Caco-2 (cell line): ENCODE measurements at regions not wholly inside any gene's neighbourhood (a gene's known extent, or its start where the extent isn't known, plus 50 kb on each side); places are given as distances from the start of the nearest gene placed in this dataset.
"Not testable (repeated sequence)": the region's sequence is repeated elsewhere in the genome, so short reads cannot be mapped to it uniquely, and the experiment has no call there.

Experiments
- BruUV-seq: library from RNA; stranded (reverse); fragments of 400-500 nt; replicated peaks from 2 replicates; lab custom pipeline; 2021; lab: Mats Ljungman, UMichigan
- CTCF ChIA-PET: fragments of 300-600 bp; sonication (Branson Sonifier 250); formaldehyde crosslinking; loops from one replicate; lab custom pipeline; 2022; ENCODE audit warnings: antibody characterized with exemption; lab: Charles Lee
- POLR2A ChIA-PET: fragments of 300-600 bp; sonication (Branson Sonifier 250); formaldehyde crosslinking; loops from one replicate; lab custom pipeline; 2022; ENCODE audit warnings: antibody characterized with exemption; lab: Charles Lee
- DNase-seq, 2 experiments: peaks; one replicate each; pipeline versions ENCODE4 v3.0.0 to v3.0.0-alpha.2; 2020 to 2022
- H3K27me3 ChIP-seq: replicated peaks from 2 replicates; pipeline ENCODE4 v1.6.0; 2011; ENCODE audit warnings: low read length; ENCODE audit not compliant: control insufficient read depth, insufficient read depth
- H3K36me3 ChIP-seq: 2 replicates; pipeline ENCODE4 v1.5.1; 2011; ENCODE audit warnings: low read length; ENCODE audit not compliant: control insufficient read depth, insufficient read depth
- H3K4me1 ChIP-seq: fragments of 250-450 bp; sonication (Bioruptor Pico); 2 replicates; pipeline ENCODE4 v1.5.1; 2020; ENCODE audit warnings: mild to moderate bottlenecking
- H3K4me3 ChIP-seq: 2 replicates; pipeline ENCODE4 v1.5.1; 2011; ENCODE audit warnings: low read depth, mild to moderate bottlenecking, control low read depth, low read length
- H3K9me3 ChIP-seq: fragments of 250-450 bp; sonication (Bioruptor Pico); 2 replicates; pipeline ENCODE4 v1.5.1; 2020; ENCODE audit warnings: mild to moderate bottlenecking, moderate library complexity
- H3K27ac Mint-ChIP-seq: one replicate; pipeline ENCODE4 v1.8.0; 2022; ENCODE audit warnings: mixed read lengths; ENCODE audit not compliant: unreplicated experiment
- H3K27me3 Mint-ChIP-seq: one replicate; pipeline ENCODE4 v1.8.0; 2022; ENCODE audit warnings: mixed read lengths; ENCODE audit not compliant: insufficient read depth, unreplicated experiment
- H3K36me3 Mint-ChIP-seq: one replicate; pipeline ENCODE4 v1.8.0; 2022; ENCODE audit warnings: mild to moderate bottlenecking, mixed read lengths; ENCODE audit not compliant: insufficient read depth, unreplicated experiment
- H3K4me1 Mint-ChIP-seq: one replicate; pipeline ENCODE4 v1.8.0; 2022; ENCODE audit warnings: low read depth, mixed read lengths; ENCODE audit not compliant: unreplicated experiment
- H3K4me3 Mint-ChIP-seq: one replicate; pipeline ENCODE4 v1.8.0; 2022; ENCODE audit warnings: mild to moderate bottlenecking, moderate library complexity, mixed read lengths; ENCODE audit not compliant: unreplicated experiment
- H3K9me3 Mint-ChIP-seq: one replicate; pipeline ENCODE4 v1.8.0; 2022; ENCODE audit warnings: mixed read lengths; ENCODE audit not compliant: unreplicated experiment
- intact Hi-C: fragments of 100-400 bp; cut with micrococcal nuclease; formaldehyde crosslinking; loops from one replicate; pipeline ENCODE4 v1.10.0; 2022; ENCODE audit not compliant: unreplicated experiment
- TF ChIP-seq, protein P1 (sequence below), 2 experiments: fragments of 200-600 bp in 1 of 2; IDR thresholded peaks; 1 replicate in 1 of 2; 2 replicates in 1 of 2; pipeline versions ENCODE4 v1.5.1 to v1.8.0; 2011 to 2022; ENCODE audit warnings: antibody characterized with exemption in 1 of 2, control low read depth in 1 of 2, inconsistent platforms in 1 of 2, low read depth in 1 of 2, low read length in 1 of 2, mild to moderate bottlenecking in 1 of 2, moderate library complexity in 1 of 2; ENCODE audit not compliant: insufficient read depth in 1 of 2, severe bottlenecking in 1 of 2, unreplicated experiment in 1 of 2

DNA sequence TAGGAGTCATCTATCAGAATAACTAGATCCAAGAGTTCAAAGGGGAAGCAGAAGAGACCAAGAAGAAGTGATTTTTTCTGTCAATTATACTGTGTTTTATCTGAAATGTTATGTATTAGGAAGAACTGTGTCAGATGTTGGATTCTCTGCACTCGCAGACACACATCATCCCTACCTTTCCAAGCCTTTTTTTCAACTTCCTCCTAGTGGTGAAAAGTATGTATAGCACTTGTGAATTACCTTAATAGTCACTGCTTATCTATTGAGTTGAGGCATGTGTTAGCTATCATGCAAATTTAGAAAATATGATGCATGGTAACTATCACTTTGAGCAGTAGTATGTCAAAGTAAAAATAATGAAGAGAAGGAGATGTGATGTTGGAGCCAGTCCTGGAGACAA is 1350.1 kb downstream of the KHDRBS2 start:
- H3K9me3 ChIP-seq, DNase-seq, POLR2A ChIA-PET, H3K36me3 ChIP-seq, H3K27me3 Mint-ChIP-seq, H3K4me1 ChIP-seq, CTCF ChIA-PET, H3K4me3 Mint-ChIP-seq, H3K4me1 Mint-ChIP-seq, H3K36me3 Mint-ChIP-seq, H3K9me3 Mint-ChIP-seq, H3K4me3 ChIP-seq, H3K27ac Mint-ChIP-seq, H3K27me3 ChIP-seq, intact Hi-C loops, BruUV-seq: not testable (repeated sequence)

DNA sequence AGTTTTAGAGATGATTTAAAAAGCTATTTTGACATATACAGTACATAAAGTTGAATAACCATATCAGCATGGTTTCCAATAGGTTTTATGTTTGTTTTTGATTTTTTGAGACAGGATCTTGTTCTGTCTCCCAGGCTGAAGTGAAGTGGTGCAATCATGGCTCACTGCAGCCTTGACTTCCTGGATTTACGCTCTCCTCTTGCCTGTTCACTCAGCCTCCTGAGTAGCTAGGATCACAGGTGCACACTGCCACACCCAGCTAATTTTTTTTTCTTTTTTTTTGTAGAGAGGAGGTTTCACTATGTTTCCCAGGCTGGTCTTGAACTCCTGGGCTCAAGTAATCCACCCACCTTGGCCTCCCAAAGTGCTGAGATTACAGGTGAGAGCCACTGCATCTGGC is 1366.4 kb downstream of the KHDRBS2 start:
- H3K36me3 Mint-ChIP-seq, H3K4me1 Mint-ChIP-seq, H3K9me3 ChIP-seq, H3K27me3 Mint-ChIP-seq, BruUV-seq, POLR2A ChIA-PET, intact Hi-C loops, H3K27ac Mint-ChIP-seq, H3K4me3 ChIP-seq, H3K4me1 ChIP-seq, H3K27me3 ChIP-seq, CTCF ChIA-PET, H3K9me3 Mint-ChIP-seq, H3K4me3 Mint-ChIP-seq, DNase-seq, H3K36me3 ChIP-seq: not testable (repeated sequence)

DNA sequence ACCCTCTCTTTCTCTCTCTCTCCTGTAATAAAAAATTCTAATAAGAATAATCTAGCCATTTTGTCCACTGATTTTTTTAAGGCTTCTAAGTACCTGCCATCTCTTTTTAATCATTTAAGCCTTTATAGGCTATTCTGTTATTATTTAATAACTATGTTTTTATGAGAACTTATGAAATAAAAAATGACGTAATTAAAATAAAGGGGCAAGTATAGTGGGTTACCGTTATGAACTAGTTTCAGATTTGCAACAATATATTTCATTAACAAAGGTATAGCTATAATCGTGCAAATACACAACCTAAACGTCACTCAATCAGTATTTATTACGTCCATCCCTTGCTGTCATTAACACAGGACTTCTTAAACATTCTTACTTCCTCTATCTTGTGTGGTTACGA is 1382.2 kb downstream of the KHDRBS2 start:
- H3K27me3 ChIP-seq, H3K9me3 ChIP-seq, H3K36me3 Mint-ChIP-seq, POLR2A ChIA-PET, H3K36me3 ChIP-seq, H3K9me3 Mint-ChIP-seq, H3K4me1 ChIP-seq, BruUV-seq, intact Hi-C loops, H3K27ac Mint-ChIP-seq, H3K4me1 Mint-ChIP-seq, DNase-seq, CTCF ChIA-PET, H3K4me3 Mint-ChIP-seq, H3K27me3 Mint-ChIP-seq, H3K4me3 ChIP-seq: not testable (repeated sequence)

DNA sequence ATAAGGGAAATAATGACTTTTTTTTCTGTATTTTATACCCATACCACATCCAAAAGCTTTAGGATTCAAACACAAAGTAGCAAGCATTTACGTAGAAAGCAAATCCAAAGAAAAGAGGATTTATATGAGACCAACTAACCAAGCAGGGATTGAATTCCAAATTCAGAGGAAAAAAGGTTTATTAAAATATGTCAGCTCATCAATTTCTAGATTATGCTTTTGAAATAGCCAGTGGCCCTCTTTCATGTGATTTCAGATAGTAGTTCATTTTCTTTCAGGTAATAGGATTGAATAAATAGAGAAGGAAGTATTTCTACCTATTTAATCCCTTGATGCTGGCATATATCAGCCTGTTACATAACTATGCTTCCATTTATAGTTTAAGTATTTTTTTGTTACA is 1392.7 kb downstream of the KHDRBS2 start:
- CTCF ChIA-PET, POLR2A ChIA-PET, H3K9me3 Mint-ChIP-seq, H3K4me3 ChIP-seq, H3K4me1 ChIP-seq, BruUV-seq, H3K27me3 Mint-ChIP-seq, H3K4me1 Mint-ChIP-seq, H3K27ac Mint-ChIP-seq, H3K4me3 Mint-ChIP-seq, H3K27me3 ChIP-seq, DNase-seq, intact Hi-C loops, H3K9me3 ChIP-seq, H3K36me3 Mint-ChIP-seq, H3K36me3 ChIP-seq: not testable (repeated sequence)

DNA sequence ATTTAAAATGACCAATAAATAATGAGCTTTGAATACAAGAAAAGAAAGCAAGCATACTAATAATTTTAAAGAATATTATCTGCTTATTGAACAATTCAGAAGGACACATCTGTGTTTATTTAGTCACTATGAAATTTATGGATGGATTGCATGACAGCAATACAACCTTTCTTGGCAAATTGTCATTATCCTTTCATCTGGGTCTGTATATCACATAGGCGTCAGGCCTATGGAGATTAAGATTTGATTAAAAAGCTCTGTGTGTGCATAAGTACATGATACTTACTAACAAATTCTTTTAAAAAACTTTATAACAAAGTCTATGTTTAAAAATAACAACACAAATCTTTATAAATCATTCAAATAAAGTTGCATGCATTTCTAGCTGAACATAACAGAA is 1394.4 kb downstream of the KHDRBS2 start:
- intact Hi-C loops: no loop called here
- no peaks in the 10 kb centered on the region for H3K9me3 ChIP-seq
- no peak for DNase-seq

DNA sequence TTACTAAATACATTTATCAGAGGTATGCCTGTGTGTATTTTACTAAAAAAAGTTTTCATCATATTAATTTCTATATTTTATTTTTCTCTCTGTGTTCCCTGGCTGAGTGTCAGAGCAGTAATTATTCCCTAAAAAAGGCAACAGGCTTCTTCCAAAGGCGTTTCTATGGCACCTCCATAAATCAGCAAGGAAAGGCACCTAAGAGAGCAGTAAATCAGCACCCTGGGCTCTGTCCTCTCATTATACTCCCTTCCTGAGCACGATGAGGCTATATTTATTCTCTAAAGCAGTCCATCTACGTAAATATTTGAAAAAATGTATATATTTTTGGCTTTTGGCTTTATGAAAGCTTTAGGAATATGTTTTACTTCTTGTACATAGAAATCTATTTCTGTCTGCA is 1408.6 kb downstream of the KHDRBS2 start:
- H3K4me1 ChIP-seq, H3K4me1 Mint-ChIP-seq, H3K9me3 ChIP-seq, DNase-seq, BruUV-seq, intact Hi-C loops, H3K4me3 ChIP-seq, H3K4me3 Mint-ChIP-seq, H3K27ac Mint-ChIP-seq, H3K36me3 Mint-ChIP-seq, H3K36me3 ChIP-seq, CTCF ChIA-PET, H3K27me3 Mint-ChIP-seq, H3K9me3 Mint-ChIP-seq, H3K27me3 ChIP-seq, POLR2A ChIA-PET: not testable (repeated sequence)

More for the DNA sequence above, 1394.4 kb downstream of the KHDRBS2 start:
- Mint-ChIP-seq H3K27ac (no peak overlapping the region), H3K36me3 (no peaks in the 10 kb centered on the region), H3K4me3 (no peak overlapping the region), H3K27me3 (no peaks in the 10 kb centered on the region), H3K9me3 (peaks cover 13% of the 10 kb centered on the region), H3K4me1 (no peaks in the 10 kb centered on the region)
- H3K4me3 ChIP-seq: no peak overlapping the region
- no TSS peak for BruUV-seq
- ChIA-PET CTCF (no interaction called here), POLR2A (no interaction called here)
- H3K4me1 ChIP-seq: no peaks in the 10 kb centered on the region
- H3K36me3 ChIP-seq: no peaks in the 10 kb centered on the region
- TF ChIP-seq, protein P1, sequence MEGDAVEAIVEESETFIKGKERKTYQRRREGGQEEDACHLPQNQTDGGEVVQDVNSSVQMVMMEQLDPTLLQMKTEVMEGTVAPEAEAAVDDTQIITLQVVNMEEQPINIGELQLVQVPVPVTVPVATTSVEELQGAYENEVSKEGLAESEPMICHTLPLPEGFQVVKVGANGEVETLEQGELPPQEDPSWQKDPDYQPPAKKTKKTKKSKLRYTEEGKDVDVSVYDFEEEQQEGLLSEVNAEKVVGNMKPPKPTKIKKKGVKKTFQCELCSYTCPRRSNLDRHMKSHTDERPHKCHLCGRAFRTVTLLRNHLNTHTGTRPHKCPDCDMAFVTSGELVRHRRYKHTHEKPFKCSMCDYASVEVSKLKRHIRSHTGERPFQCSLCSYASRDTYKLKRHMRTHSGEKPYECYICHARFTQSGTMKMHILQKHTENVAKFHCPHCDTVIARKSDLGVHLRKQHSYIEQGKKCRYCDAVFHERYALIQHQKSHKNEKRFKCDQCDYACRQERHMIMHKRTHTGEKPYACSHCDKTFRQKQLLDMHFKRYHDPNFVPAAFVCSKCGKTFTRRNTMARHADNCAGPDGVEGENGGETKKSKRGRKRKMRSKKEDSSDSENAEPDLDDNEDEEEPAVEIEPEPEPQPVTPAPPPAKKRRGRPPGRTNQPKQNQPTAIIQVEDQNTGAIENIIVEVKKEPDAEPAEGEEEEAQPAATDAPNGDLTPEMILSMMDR (IDR thresholded peaks at IDR 0.05; ENCODE audit: insufficient read depth in 1 of 2, low read depth in 1 of 2, low read length in 1 of 2, severe bottlenecking in 1 of 2, unreplicated experiment in 1 of 2): no peak
- no peaks in the 10 kb centered on the region for H3K27me3 ChIP-seq
